GM12878 (cell line): ENCODE measurements at regions not wholly inside any gene's neighbourhood (a gene's known extent, or its start where the extent isn't known, plus 50 kb on each side); places are given as distances from the start of the nearest gene placed in this dataset.

Experiments
- ATAC-seq: fragments of 200-7000 bp; cut with Tn5 transposase; 3 replicates; pipeline ENCODE4 v1.9.1; 2020; ENCODE audit warnings: mild to moderate bottlenecking, moderate library complexity
- BruUV-seq: library from RNA; stranded (reverse); fragments of 400-500 nt; replicated peaks from 2 replicates; lab custom pipeline; 2021; lab: Mats Ljungman, UMichigan
- CTCF ChIA-PET: fragments of 300-600 bp; sonication (Branson Sonifier 250); formaldehyde crosslinking; extraction: SDS; loops from one replicate; lab custom pipeline; 2021; ENCODE audit warnings: inconsistent platforms; lab: Yijun Ruan, JAX
- POLR2A ChIA-PET: fragments of 350-600 bp; formaldehyde crosslinking; extraction: SDS; loops from one replicate; lab custom pipeline; 2021; ENCODE audit warnings: inconsistent platforms; lab: Charles Lee
- RAD21 ChIA-PET: fragments of 300-600 bp; sonication (Branson Sonifier 250); formaldehyde crosslinking; loops from one replicate; lab custom pipeline; 2023; ENCODE audit warnings: antibody characterized with exemption; ENCODE audit not compliant: unreplicated experiment; lab: Charles Lee
- SMC1A ChIA-PET: fragments of 300-600 bp; sonication (Branson Sonifier 250); formaldehyde crosslinking; loops from one replicate; lab custom pipeline; 2023; ENCODE audit not compliant: unreplicated experiment, uncharacterized antibody; lab: Charles Lee
- DNase-seq: peaks from one replicate; pipeline ENCODE4 v3.0.0-alpha.2; 2011; ENCODE audit warnings: low read depth, low spot score
- FAIRE-seq: peaks from 3 replicates; lab custom pipeline; 2011; peaks lifted over from hg19 to GRCh38; lab: Jason Lieb, UNC
- H2AFZ ChIP-seq: 2 replicates; pipeline ENCODE4 v1.6.0; 2011; ENCODE audit warnings: low read depth, low read length, control low read depth; ENCODE audit not compliant: control insufficient read depth
- H3K27ac ChIP-seq: 2 replicates; pipeline ENCODE4 v1.5.1; 2011; ENCODE audit warnings: control low read depth; ENCODE audit not compliant: control insufficient read depth, insufficient read depth
- H3K27me3 ChIP-seq, 2 experiments: replicated peaks in 1 of 2; 2 replicates each; pipeline versions ENCODE4 v1.6.0 to v1.6.1; 2011; ENCODE audit warnings: low read length in 1 of 2; ENCODE audit not compliant: control insufficient read depth in 2 of 2, insufficient read depth in 2 of 2
- H3K36me3 ChIP-seq, 2 experiments: 2 replicates each; pipeline ENCODE4 v1.5.1; 2011; ENCODE audit warnings: low read length in 1 of 2; ENCODE audit not compliant: control insufficient read depth in 2 of 2, insufficient read depth in 2 of 2
- H3K4me1 ChIP-seq: 2 replicates; pipeline ENCODE4 v1.6.1; 2011; ENCODE audit warnings: mild to moderate bottlenecking, low read length, moderate library complexity, mixed read lengths; ENCODE audit not compliant: control insufficient read depth, insufficient read depth
- H3K4me2 ChIP-seq: 2 replicates; pipeline ENCODE4 v1.6.0; 2011; ENCODE audit warnings: control low read depth; ENCODE audit not compliant: control insufficient read depth, insufficient read depth
- H3K4me3 ChIP-seq: fragments of 200-600 bp; sonication (generic); 2 replicates; pipeline ENCODE4 v1.5.1; 2016
- H3K79me2 ChIP-seq: 2 replicates; pipeline ENCODE4 v1.6.0; 2011; ENCODE audit warnings: low read length; ENCODE audit not compliant: control insufficient read depth, insufficient read depth
- H3K9ac ChIP-seq: 2 replicates; pipeline ENCODE4 v1.8.0; 2011; ENCODE audit warnings: low read length, control low read depth, mixed read lengths; ENCODE audit not compliant: control insufficient read depth, insufficient read depth
- H3K9me3 ChIP-seq: replicated peaks from 3 replicates; pipeline ENCODE4 v1.5.1; 2011; ENCODE audit warnings: mild to moderate bottlenecking, low read length; ENCODE audit not compliant: control insufficient read depth, insufficient read depth
- H4K20me1 ChIP-seq: 2 replicates; pipeline ENCODE4 v1.6.0; 2011; ENCODE audit not compliant: control insufficient read depth, insufficient read depth
- IRF3 ChIP-seq: fragments of 450-650 bp; IDR thresholded peaks from 2 replicates; pipeline ENCODE4 v1.6.1; 2014; ENCODE audit warnings: mild to moderate bottlenecking
- KAT2A ChIP-seq: conservative IDR thresholded peaks from 2 replicates; pipeline ENCODE4 v1.6.1; 2011; ENCODE audit warnings: low read depth, low read length; ENCODE audit not compliant: control insufficient read depth
- KLF5 ChIP-seq: fragments of 450-650 bp; IDR thresholded peaks from 2 replicates; pipeline ENCODE4 v1.6.1; 2014; ENCODE audit warnings: mild to moderate bottlenecking; ENCODE audit not compliant: partially characterized antibody
- LARP7 ChIP-seq: fragments of 450-650 bp; IDR thresholded peaks from 2 replicates; pipeline ENCODE4 v1.6.1; 2017; ENCODE audit warnings: mild to moderate bottlenecking
- NRF1 ChIP-seq: conservative IDR thresholded peaks from 2 replicates; pipeline ENCODE4 v1.6.1; 2011; ENCODE audit warnings: mild to moderate bottlenecking, low read depth, low read length, improper control_type of control experiment
- POLR2AphosphoS2 ChIP-seq: IDR thresholded peaks from 2 replicates; pipeline ENCODE4 v1.6.1; 2011; ENCODE audit warnings: low read depth, mild to moderate bottlenecking, low read length, improper control_type of control experiment, moderate library complexity
- SMAD1 ChIP-seq: fragments of 450-650 bp; IDR thresholded peaks from 2 replicates; pipeline ENCODE4 v1.6.1; 2018; ENCODE audit warnings: mild to moderate bottlenecking, low read depth; ENCODE audit not compliant: partially characterized antibody
- ZNF384 ChIP-seq: IDR thresholded peaks from 2 replicates; pipeline ENCODE4 v1.6.1; 2012; ENCODE audit warnings: low read depth, mild to moderate bottlenecking, low read length, improper control_type of control experiment, borderline replicate concordance
- WGBS: methylation state at CpG from one replicate; pipeline ENCODE4 v1.1.6; 2016; ENCODE audit warnings: low lambda C conversion rate; ENCODE audit not compliant: insufficient replicate concordance, insufficient coverage; ENCODE audit errors: missing lambda C conversion rate; 5-methylcytosine and 5-hydroxymethylcytosine counted together
- in situ Hi-C: fragments of 300-500 bp; cut with MboI; formaldehyde crosslinking; loops from 9 replicates; pipeline ENCODE4 v1.14.3; 2018; ENCODE audit warnings: mixed read lengths
- intact Hi-C: fragments of 100-400 bp; cut with micrococcal nuclease; formaldehyde crosslinking; loops from one replicate; pipeline ENCODE4 v1.14.2; 2022; ENCODE audit not compliant: unreplicated experiment
- TF ChIP-seq, protein P1 (sequence below): fragments of 450-650 bp; conservative IDR thresholded peaks from 2 replicates; pipeline ENCODE4 v1.6.1; 2017; ENCODE audit warnings: mild to moderate bottlenecking, moderate library complexity

DNA sequence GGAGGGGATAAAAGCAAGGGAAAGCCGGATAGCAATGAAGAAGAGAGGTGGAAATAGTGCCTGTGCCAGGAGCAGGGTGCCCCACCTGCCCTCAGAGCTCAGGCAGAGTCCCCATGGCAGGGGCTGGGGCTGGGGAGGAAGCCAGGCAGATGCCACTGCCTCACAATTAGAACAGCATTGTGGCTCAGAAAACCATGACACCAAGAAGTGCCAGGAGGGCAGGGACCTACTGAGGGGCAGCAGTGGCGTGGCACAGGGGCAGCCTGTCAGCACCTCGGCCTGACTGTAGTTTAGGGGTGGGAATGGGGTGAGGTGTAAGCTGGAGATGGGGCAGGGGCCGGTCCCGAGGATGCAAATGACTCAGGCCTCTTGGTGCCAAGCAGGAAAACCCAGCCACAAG lies 532.1 kb upstream of the B3GAT1 start:
- Histone ChIP-seq H3K79me2 (no peaks in the 10 kb centered on the region), H3K4me3 (no peak overlapping the region), H3K27ac (no peak overlapping the region), H2AFZ (no peak overlapping the region), H4K20me1 (no peaks in the 10 kb centered on the region), H3K4me1 (no peaks in the 10 kb centered on the region), H3K36me3 (no peaks in the 10 kb centered on the region), H3K4me2 (no peak overlapping the region), H3K27me3 (no peaks in the 10 kb centered on the region; a peak in 1 of 4 replicates), H3K9me3 (no peaks in the 10 kb centered on the region), H3K9ac (no peak overlapping the region)
- FAIRE-seq (no peak), ATAC-seq (no peak), DNase-seq (no peak)
- POLR2A ChIA-PET: no interaction called here
- SMC1A ChIA-PET: no interaction called here
- RAD21 ChIA-PET: no interaction called here
- TF ChIP-seq SMAD1: no peak
- no peak for TF ChIP-seq KLF5
- TF ChIP-seq, protein P1, sequence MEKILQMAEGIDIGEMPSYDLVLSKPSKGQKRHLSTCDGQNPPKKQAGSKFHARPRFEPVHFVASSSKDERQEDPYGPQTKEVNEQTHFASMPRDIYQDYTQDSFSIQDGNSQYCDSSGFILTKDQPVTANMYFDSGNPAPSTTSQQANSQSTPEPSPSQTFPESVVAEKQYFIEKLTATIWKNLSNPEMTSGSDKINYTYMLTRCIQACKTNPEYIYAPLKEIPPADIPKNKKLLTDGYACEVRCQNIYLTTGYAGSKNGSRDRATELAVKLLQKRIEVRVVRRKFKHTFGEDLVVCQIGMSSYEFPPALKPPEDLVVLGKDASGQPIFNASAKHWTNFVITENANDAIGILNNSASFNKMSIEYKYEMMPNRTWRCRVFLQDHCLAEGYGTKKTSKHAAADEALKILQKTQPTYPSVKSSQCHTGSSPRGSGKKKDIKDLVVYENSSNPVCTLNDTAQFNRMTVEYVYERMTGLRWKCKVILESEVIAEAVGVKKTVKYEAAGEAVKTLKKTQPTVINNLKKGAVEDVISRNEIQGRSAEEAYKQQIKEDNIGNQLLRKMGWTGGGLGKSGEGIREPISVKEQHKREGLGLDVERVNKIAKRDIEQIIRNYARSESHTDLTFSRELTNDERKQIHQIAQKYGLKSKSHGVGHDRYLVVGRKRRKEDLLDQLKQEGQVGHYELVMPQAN: no peak
- TF ChIP-seq ZNF384: no peak
- 0% methylated on average over 5 of the region's 5 CpGs for WGBS
- no TSS peak for BruUV-seq
- CTCF ChIA-PET: no interaction called here
- in situ Hi-C loops: no loop called here
- intact Hi-C loops: no loop called here

- Histone ChIP-seq H4K20me1 (no peaks in the 10 kb centered on the region), H3K27ac (no peak overlapping the region), H2AFZ (no peak overlapping the region), H3K9ac (no peak overlapping the region), H3K4me3 (no peak overlapping the region), H3K4me2 (no peak overlapping the region), H3K79me2 (no peaks in the 10 kb centered on the region), H3K4me1 (no peaks in the 10 kb centered on the region), H3K9me3 (no peaks in the 10 kb centered on the region), H3K27me3 (no peaks in the 10 kb centered on the region; a peak in 1 of 4 replicates), H3K36me3 (no peaks in the 10 kb centered on the region)
- FAIRE-seq: no peak
- no TSS peak for BruUV-seq
- ChIA-PET RAD21 (no interaction called here), CTCF (no interaction called here), SMC1A (no interaction called here), POLR2A (no interaction called here)
- TF ChIP-seq IRF3 (no peak), LARP7 (no peak), KAT2A (no peak), NRF1 (no peak), POLR2AphosphoS2 (no peak)
- 23% methylated on average over 6 of the region's 6 CpGs for WGBS
- in situ Hi-C loops (no loop called here), intact Hi-C loops (no loop called here)
- ATAC-seq: no peak
- no peak for DNase-seq
These were observed 531.5 kb upstream of the B3GAT1 start for GRCh38 chr11:134943544-134943943.
